ENCODE measurements at regions not wholly inside any gene's neighbourhood (a gene's known extent, or its start where the extent isn't known, plus 50 kb on each side); places are given as distances from the start of the nearest gene placed in this dataset.

DNA sequence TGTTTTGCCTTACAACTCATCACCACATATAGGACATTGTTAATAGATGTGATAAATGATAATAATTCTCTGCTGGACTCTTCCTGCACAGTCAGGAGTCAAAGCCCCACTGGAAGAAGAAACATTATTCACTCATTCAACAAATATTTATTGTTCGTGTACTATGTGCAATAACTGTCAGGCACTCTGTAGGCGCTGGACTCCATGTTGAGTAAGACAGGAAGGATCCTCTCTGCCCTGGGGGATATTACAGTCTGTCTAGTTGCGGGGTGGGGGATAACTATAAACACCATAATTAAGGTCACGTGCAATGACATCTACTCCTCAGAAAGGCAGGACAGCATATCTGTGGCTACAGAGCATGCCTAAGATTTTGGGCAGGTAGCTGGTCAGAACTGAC is 281.1 kb downstream of the FAT3 start:
- H3K4me3 ChIP-seq (replicated peaks; ENCODE audit: low read depth, low read length) = no peak overlapping the region
- TF ChIP-seq, protein P1, sequence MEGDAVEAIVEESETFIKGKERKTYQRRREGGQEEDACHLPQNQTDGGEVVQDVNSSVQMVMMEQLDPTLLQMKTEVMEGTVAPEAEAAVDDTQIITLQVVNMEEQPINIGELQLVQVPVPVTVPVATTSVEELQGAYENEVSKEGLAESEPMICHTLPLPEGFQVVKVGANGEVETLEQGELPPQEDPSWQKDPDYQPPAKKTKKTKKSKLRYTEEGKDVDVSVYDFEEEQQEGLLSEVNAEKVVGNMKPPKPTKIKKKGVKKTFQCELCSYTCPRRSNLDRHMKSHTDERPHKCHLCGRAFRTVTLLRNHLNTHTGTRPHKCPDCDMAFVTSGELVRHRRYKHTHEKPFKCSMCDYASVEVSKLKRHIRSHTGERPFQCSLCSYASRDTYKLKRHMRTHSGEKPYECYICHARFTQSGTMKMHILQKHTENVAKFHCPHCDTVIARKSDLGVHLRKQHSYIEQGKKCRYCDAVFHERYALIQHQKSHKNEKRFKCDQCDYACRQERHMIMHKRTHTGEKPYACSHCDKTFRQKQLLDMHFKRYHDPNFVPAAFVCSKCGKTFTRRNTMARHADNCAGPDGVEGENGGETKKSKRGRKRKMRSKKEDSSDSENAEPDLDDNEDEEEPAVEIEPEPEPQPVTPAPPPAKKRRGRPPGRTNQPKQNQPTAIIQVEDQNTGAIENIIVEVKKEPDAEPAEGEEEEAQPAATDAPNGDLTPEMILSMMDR (IDR thresholded peaks at IDR 0.05; ENCODE audit: insufficient read depth, low read length, poor library complexity, severe bottlenecking) = no peak
- H3K36me3 ChIP-seq (ENCODE audit: control insufficient read depth, insufficient read depth, low read length) = no peaks in the 10 kb centered on the region
- no peak for DNase-seq (ENCODE audit: extremely low read depth, insufficient read length)
- no peaks in the 10 kb centered on the region for H3K27me3 ChIP-seq (replicated peaks; ENCODE audit: control insufficient read depth, insufficient read depth, low read length)

DNA sequence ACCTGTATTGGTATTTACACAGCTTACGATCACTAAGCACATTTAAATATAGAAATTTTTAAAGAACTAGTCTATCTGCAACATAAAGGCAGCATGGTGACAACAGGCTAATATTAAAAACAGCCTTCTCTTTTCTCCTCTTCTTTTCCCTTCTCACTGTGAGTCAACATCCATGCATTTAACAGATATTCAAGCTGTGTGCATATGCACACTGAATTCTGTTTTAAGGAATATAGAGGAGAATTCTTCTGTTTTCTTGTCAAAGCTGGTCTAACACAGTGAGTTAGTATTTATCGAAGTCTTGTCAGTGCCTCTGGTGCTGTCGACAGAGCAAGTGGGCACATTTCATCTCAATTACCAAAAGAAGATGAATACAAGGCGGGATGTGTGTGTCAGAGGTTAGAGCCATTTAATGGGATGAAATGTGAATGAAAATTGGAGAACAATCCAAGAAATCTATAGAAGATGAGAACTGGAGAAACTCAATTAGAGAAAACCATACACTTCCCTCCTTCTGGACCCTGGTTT is 282.3 kb downstream of the FAT3 start:
- H3K4me3 ChIP-seq (replicated peaks; ENCODE audit: low read depth, low read length) = no peak overlapping the region
- H3K36me3 ChIP-seq (ENCODE audit: control insufficient read depth, insufficient read depth, low read length) = no peaks in the 10 kb centered on the region
- TF ChIP-seq, protein P1 (IDR thresholded peaks at IDR 0.05; ENCODE audit: insufficient read depth, low read length, poor library complexity, severe bottlenecking) = no peak
- H3K27me3 ChIP-seq (replicated peaks; ENCODE audit: control insufficient read depth, insufficient read depth, low read length) = no peaks in the 10 kb centered on the region
- DNase-seq (ENCODE audit: extremely low read depth, insufficient read length) = no peak

DNA sequence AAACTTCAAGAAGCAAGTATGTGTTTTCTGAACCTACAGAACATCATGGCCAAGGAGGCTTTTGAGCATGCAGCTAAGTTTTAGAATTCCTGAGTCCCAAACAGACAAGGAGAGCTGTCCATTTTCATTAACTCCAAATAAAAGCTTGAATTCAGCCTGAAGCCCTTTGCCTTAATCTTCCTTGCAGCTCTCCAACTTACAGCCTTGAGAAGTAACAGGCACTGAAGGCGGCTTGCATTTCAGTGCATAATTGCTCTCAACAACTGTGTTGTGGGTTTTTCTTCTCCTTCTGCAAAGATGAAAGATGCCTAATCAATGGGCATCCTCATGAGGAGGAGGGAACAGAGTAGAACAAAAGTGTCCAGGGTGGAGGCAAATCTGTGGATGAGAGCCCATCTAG is 286.0 kb downstream of the FAT3 start:
- H3K36me3 ChIP-seq (ENCODE audit: control insufficient read depth, insufficient read depth, low read length) = no peaks in the 10 kb centered on the region
- TF ChIP-seq, protein P1 (IDR thresholded peaks at IDR 0.05; ENCODE audit: insufficient read depth, low read length, poor library complexity, severe bottlenecking) = no peak
- no peak for DNase-seq (ENCODE audit: extremely low read depth, insufficient read length)
- H3K27me3 ChIP-seq (replicated peaks; ENCODE audit: control insufficient read depth, insufficient read depth, low read length) = no peaks in the 10 kb centered on the region
- H3K4me3 ChIP-seq (replicated peaks; ENCODE audit: low read depth, low read length) = no peak overlapping the region

DNA sequence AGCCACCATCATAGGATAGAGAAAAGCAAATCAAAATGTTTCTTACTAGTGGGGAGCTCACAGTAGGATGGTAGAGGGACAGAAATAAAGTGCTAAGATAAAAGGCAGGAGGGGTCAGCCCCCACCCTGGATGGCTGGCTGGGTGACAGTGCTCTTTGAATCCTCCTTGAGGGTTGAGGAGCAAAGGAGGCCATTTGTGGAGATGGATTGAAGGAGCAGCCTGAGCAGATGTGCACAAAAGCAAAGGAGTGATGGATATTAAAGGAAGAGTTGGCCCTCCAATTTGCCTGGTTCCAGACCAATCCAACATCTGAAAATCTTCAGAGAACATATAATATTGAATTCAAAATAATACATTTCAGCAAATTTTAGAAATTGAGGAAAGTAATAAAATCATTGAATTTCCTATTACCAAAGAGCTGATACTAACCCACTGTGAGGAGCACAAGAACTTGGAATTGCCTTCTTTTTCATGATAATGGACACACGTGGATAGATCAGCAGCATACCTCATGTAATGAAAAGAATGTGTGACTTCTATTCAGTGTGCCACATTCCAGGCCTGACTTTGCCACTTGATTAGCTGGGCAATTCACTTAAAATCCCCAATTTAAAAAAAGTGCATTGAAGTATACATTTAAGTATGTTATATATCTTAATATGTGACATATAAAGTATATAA is 287.0 kb downstream of the FAT3 start:
- no peaks in the 10 kb centered on the region for H3K36me3 ChIP-seq (ENCODE audit: control insufficient read depth, insufficient read depth, low read length)
- H3K27me3 ChIP-seq (replicated peaks; ENCODE audit: control insufficient read depth, insufficient read depth, low read length) = no peaks in the 10 kb centered on the region
- TF ChIP-seq, protein P1 (IDR thresholded peaks at IDR 0.05; ENCODE audit: insufficient read depth, low read length, poor library complexity, severe bottlenecking) = no peak
- DNase-seq (ENCODE audit: extremely low read depth, insufficient read length) = no peak
- H3K4me3 ChIP-seq (replicated peaks; ENCODE audit: low read depth, low read length) = no peak overlapping the region

DNA sequence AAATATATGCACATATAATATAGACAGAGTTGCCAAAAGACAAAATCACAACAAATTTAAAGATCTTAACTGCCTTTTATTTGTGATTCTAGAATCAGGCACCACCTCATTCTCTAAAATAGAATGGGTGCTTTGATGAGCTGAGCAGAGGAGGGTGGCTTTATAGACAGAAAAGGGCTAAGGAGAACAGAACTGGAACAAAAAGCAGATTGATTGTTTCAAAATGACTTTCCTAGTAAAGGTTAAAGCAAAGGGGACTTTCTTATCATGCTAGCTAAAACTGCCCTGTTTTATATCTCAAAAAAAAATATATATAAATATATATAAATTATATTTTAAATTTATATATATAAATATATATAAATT is 287.6 kb downstream of the FAT3 start:
- TF ChIP-seq, protein P1 (IDR thresholded peaks at IDR 0.05; ENCODE audit: insufficient read depth, low read length, poor library complexity, severe bottlenecking) = no peak
- no peak for DNase-seq (ENCODE audit: extremely low read depth, insufficient read length)
- no peaks in the 10 kb centered on the region for H3K27me3 ChIP-seq (replicated peaks; ENCODE audit: control insufficient read depth, insufficient read depth, low read length)
- H3K36me3 ChIP-seq (ENCODE audit: control insufficient read depth, insufficient read depth, low read length) = no peaks in the 10 kb centered on the region
- no peak overlapping the region for H3K4me3 ChIP-seq (replicated peaks; ENCODE audit: low read depth, low read length)
